Prostate gland (tissue), 2 donors: ENCODE measurements at regions not wholly inside any gene's neighbourhood (a gene's known extent, or its start where the extent isn't known, plus 50 kb on each side); places are given as distances from the start of the nearest gene placed in this dataset.

Experiments
- DNase-seq: peaks from one replicate; pipeline ENCODE4 v3.0.0-alpha.2; 2019; ENCODE audit warnings: low spot score
- H3K27ac ChIP-seq, 2 donors: fragments of 200-600 bp; sonication (generic); 2 replicates each; pipeline ENCODE4 v1.5.1; 2017 to 2019
- H3K27me3 ChIP-seq: fragments of 200-600 bp; sonication (generic); replicated peaks from 2 replicates; pipeline ENCODE4 v1.5.1; 2019; ENCODE audit not compliant: insufficient read depth
- H3K36me3 ChIP-seq, 2 donors: fragments of 200-600 bp; sonication (generic); 1 replicate in 1 of 2; 2 replicates in 1 of 2; pipeline versions ENCODE4 v1.5.1 to v1.8.1; 2017 to 2019
- H3K4me1 ChIP-seq: fragments of 200-600 bp; sonication (generic); replicated peaks from 2 replicates; pipeline ENCODE4 v1.5.1; 2019
- H3K4me3 ChIP-seq, 2 donors: fragments of 200-600 bp; sonication (generic); 2 replicates each; pipeline ENCODE4 v1.5.1; 2017 to 2019
- H3K9me3 ChIP-seq: fragments of 200-600 bp; sonication (generic); 2 replicates; pipeline ENCODE4 v1.5.1; 2017
- CTCF ChIP-seq, 4 experiments: fragments of 200-600 bp in 2 of 4; fragments of 450-650 bp in 2 of 4; sonication (generic) in 2 of 4; IDR thresholded peaks; 1 replicate in 3 of 4; 2 replicates in 1 of 4; pipeline ENCODE4 v1.5.1; 2016 to 2019; ENCODE audit warnings: antibody characterized with exemption in 4 of 4, mild to moderate bottlenecking in 2 of 4, moderate library complexity in 2 of 4
- POLR2A ChIP-seq: fragments of 450-650 bp; IDR thresholded peaks from one replicate; pipeline ENCODE4 v1.6.1; 2016; ENCODE audit warnings: antibody characterized with exemption, mild to moderate bottlenecking
- POLR2AphosphoS5 ChIP-seq: sonication (generic); formaldehyde crosslinking; IDR thresholded peaks from one replicate; pipeline ENCODE4 v1.6.1; 2017; ENCODE audit warnings: antibody characterized with exemption
- WGBS: methylation state at CpG from one replicate; pipeline ENCODE4 v1.1.5; 2018; 5-methylcytosine and 5-hydroxymethylcytosine counted together
- intact Hi-C: fragments of 100-400 bp; cut with DNase I; formaldehyde crosslinking; loops from one replicate; pipeline ENCODE4 v1.14.2; 2022

GRCh38 chr21:24903994-24904635 lies 703.2 kb downstream of the MRPL39 start:
- intact Hi-C loops: no loop called here
- DNase-seq: no peak
- WGBS: 66% methylated on average over 1 of the region's 1 CpG
- Histone ChIP-seq H3K36me3 (no peaks in the 10 kb centered on the region), H3K9me3 (no peaks in the 10 kb centered on the region), H3K27ac (no peak overlapping the region), H3K4me3 (no peak overlapping the region), H3K27me3 (no peaks in the 10 kb centered on the region), H3K4me1 (no peaks in the 10 kb centered on the region)
- TF ChIP-seq CTCF (IDR thresholded peaks at IDR 0.05) (no peak), POLR2A (no peak), POLR2AphosphoS5 (no peak)

GRCh38 chr21:24899138-24899537 lies 708.1 kb downstream of the MRPL39 start:
- H3K4me1 ChIP-seq: no peaks in the 10 kb centered on the region
- WGBS: 82% methylated on average over 2 of the region's 2 CpGs
- no peaks in the 10 kb centered on the region for H3K36me3 ChIP-seq
- TF ChIP-seq POLR2AphosphoS5 (no peak), CTCF (IDR thresholded peaks at IDR 0.05) (no peak), POLR2A (no peak)
- H3K27me3 ChIP-seq: no peaks in the 10 kb centered on the region
- intact Hi-C loops: no loop called here
- H3K9me3 ChIP-seq: no peaks in the 10 kb centered on the region
- no peak overlapping the region for H3K27ac ChIP-seq
- DNase-seq: no peak
- no peak overlapping the region for H3K4me3 ChIP-seq

GRCh38 chr21:24897883-24898282 lies 709.4 kb downstream of the MRPL39 start:
- Histone ChIP-seq H3K9me3 (no peaks in the 10 kb centered on the region), H3K27ac (no peak overlapping the region), H3K36me3 (no peaks in the 10 kb centered on the region), H3K4me1 (no peaks in the 10 kb centered on the region), H3K4me3 (no peak overlapping the region), H3K27me3 (no peaks in the 10 kb centered on the region)
- TF ChIP-seq CTCF (IDR thresholded peaks at IDR 0.05) (no peak), POLR2A (no peak), POLR2AphosphoS5 (no peak)
- intact Hi-C loops: no loop called here
- 80% methylated on average over 1 of the region's 1 CpG for WGBS
- no peak for DNase-seq

GRCh38 chr21:24896735-24897124 lies 710.6 kb downstream of the MRPL39 start:
- no peaks in the 10 kb centered on the region for H3K9me3 ChIP-seq
- DNase-seq: no peak
- H3K4me3 ChIP-seq: no peak overlapping the region
- TF ChIP-seq CTCF (IDR thresholded peaks at IDR 0.05): no peak
- no peak for TF ChIP-seq POLR2AphosphoS5
- TF ChIP-seq POLR2A: no peak
- no peaks in the 10 kb centered on the region for H3K4me1 ChIP-seq
- intact Hi-C loops: no loop called here
- no peak overlapping the region for H3K27ac ChIP-seq
- H3K27me3 ChIP-seq: no peaks in the 10 kb centered on the region
- H3K36me3 ChIP-seq: no peaks in the 10 kb centered on the region

GRCh38 chr21:24895885-24896734 lies 711.2 kb downstream of the MRPL39 start:
- no peaks in the 10 kb centered on the region for H3K9me3 ChIP-seq
- H3K36me3 ChIP-seq: no peaks in the 10 kb centered on the region
- intact Hi-C loops: no loop called here
- no peak overlapping the region for H3K4me3 ChIP-seq
- no peaks in the 10 kb centered on the region for H3K4me1 ChIP-seq
- H3K27ac ChIP-seq: no peak overlapping the region
- TF ChIP-seq CTCF (IDR thresholded peaks at IDR 0.05) (peak in 3 of 4 experiments; percentile 42 to 63 (median 51)), POLR2AphosphoS5 (no peak)
- H3K27me3 ChIP-seq: no peaks in the 10 kb centered on the region
- DNase-seq: peak; percentile 18
- WGBS: 80% methylated on average over 3 of the region's 3 CpGs
